HG03280 (cell line): ENCODE measurements at regions not wholly inside any gene's neighbourhood (a gene's known extent, or its start where the extent isn't known, plus 50 kb on each side); places are given as distances from the start of the nearest gene placed in this dataset.

Experiments
- ATAC-seq: cut with Tn5 transposase; IDR thresholded peaks from one replicate; pipeline ENCODE4 v1.9.1; 2021; ENCODE audit warnings: mild to moderate bottlenecking, moderate library complexity; ENCODE audit not compliant: unreplicated experiment

DNA sequence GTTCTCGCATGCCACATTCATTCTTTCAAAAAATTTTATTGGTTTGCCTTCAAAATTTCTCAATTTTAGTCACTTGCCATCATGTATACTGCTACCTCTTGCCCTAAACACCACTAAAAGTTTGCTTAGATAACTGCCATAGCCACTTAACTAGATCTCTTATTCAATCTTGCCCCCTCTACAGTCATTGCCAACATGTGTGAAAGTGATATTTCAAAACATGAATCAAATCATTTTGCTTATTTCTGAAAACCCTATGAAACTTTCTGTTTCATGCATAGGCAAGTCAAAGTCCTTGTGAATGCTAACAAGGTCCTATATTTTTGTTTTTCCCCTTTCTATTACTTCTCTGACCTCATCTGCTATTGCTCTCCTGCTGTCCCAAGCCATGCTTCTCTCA is 397.1 kb downstream of the KCNJ3 start:
- ATAC-seq = no peak

DNA sequence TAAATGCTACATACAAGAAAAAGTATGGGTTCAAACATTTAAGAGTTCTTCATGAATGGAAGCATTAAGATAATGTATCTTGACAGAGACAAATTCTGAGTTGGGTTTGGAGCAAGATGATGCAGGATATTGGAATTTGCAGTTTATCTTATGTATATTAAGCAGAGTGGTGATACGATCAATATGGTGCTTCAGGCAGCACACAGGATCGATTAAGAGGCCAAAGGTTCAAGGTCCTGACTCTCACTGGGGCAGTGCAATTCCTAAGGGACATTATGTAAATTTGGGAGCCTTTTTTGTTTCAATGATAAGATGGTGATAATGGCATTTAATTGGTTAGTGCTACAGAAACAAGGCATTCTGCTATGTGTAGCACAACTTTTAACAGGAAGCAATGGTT is 381.9 kb downstream of the KCNJ3 start:
- no peak for ATAC-seq

DNA sequence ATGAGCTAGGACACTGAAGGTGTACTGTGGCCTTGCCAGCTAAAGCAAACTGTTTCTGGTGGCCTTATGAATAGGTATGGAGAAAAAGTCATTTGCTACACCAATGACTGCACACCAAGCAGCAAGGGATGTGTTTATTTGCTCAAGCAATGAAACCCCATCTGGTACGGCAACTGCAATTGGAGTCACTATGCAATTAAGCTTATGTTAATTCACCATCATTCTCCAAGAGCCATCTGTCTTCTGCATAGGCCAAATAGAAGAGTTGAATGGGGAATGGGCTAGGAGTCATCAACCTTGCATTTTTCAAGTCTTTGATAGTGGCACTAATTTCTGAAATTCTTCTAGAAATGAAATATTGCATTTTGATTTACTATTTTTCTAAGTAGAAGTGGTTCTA is 372.0 kb downstream of the KCNJ3 start:
- no peak for ATAC-seq

DNA sequence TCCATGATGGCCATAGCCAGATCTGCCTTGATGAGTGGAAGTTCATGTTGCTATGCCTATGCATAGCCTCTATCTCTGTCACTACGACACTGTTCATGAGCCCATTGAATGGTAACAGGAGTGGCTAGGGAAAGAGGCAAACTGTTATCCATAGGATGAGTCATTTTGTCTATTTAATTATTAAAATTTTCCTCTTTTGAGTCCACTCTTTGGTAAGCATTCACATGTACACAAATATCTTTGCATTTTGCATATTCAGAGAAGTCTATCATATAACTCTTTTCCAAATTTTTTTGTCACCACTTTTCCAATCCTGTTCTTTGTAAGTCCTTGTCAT is 364.4 kb downstream of the KCNJ3 start:
- no peak for ATAC-seq

DNA sequence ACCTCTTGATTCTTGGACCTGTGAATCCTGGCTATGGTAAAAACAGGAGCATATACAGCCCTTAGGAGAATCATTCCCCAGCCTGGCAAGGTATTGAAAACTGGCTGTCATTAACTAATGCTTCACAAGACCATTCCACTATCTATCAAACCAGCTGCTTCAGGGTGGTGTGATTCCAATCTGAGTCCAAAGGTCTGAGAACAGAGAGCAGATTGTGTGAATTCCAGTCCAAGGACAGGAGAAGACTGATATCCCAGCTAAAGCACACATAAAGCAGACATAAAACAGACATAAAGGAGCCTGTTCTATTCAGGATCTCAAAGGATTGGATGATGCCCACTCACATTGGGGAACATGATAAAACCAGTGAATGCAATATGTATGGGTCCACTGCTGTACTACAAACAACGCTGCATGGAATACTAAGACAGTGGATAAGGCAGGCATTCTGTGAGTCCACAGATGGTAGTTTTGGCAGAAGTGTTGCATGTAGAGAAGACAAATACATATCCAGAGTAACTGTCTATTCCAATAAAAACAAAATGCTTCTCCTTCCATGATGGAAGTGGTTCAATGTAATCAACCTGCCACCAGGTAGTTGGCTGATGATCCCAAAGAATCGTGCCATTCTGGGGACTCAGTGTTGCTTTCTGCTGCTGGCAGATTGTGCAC is 363.9 kb downstream of the KCNJ3 start:
- no peak for ATAC-seq

DNA sequence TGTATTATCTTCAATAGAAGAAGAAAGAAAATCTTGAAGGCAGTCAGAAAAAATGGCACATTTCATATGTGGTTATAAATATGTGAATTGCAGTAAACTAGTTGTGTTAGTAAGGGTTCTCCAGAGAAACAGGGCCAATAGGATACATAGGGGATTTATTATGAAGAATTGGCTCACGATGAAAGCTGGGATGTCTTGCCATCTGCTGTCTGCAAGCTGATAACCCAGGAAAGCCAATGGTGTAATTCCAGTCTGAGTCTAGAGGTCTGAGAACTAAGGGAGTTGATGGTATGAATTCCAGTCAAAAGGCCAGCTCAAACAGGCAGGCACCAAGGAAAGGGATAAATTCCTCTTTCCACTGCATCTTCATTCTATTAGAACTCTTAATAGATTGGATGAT is 362.4 kb downstream of the KCNJ3 start:
- ATAC-seq = no peak

DNA sequence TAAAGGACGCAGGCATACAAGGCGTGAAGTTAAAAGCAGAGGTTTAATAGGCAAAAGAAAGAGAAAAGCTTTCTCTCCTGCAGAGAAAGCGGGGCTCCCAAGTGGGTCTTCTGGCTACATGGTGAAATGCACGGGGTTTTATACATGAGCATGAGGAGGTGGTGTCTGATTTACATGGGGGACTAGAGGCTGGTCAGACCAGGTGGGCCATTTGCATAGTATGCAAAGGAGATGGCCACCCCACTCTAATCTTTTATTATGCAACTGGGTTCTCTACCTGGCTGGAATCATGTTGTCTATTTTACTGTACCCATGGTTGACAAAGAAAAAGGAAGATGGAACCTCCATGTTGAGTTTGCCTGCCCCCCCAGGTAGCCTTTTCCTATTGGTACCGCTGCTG is 356.2 kb downstream of the KCNJ3 start:
- ATAC-seq = no peak

DNA sequence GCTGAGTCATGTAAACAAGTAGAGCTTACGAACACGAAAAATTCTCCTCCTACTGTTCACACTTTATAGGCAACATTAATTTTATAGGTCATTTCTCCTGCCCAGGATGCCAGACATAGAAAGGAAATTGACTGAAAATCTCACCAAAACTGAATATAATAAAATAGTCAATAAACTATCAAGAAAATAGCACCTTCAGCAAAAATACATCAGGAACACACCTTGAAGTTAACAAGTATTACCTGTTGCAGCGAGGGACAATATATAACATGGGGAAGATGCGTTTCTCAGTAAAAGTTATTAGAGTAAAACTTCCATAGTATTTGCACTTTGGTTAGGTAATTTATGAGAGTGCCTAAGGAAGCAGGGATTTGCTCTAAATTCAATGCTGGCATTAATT is 344.6 kb downstream of the KCNJ3 start:
- ATAC-seq = no peak

DNA sequence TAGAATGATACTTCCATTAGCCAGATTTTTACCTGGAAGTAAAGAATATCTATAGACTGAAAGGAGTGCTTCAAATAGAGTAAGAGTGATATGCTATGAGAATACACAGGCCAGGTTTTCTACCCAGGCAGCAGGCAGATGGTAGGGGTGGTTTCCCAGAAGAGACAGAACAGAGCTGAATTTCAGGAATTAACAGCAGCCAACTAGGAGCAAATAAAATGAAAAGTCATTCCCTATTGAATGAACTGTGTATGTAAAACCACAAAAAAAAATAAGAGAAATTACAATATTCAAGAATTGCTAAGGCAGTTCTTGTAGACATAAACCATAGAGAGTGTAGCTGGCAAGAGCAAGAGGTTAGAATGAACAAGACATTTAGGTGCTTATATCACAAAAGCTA is 336.8 kb downstream of the KCNJ3 start:
- no peak for ATAC-seq

DNA sequence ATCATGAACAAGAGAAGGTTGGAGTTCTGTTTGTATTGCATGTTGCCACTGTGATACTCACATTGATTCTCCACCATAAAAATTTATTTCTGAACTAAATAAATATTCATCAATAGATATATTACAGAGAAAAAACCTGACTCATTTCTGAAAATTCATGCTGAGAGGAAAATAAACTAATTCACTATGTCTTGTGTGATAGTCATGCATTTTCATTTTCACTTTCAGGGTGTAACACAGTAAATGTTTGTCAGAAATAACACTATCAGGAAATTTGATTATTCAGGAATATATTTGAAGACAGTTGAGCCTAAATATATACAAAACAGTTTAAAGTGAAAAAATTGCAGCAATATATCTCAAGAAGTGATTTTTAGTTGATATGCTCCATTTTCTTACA is 335.2 kb downstream of the KCNJ3 start:
- ATAC-seq = no peak

DNA sequence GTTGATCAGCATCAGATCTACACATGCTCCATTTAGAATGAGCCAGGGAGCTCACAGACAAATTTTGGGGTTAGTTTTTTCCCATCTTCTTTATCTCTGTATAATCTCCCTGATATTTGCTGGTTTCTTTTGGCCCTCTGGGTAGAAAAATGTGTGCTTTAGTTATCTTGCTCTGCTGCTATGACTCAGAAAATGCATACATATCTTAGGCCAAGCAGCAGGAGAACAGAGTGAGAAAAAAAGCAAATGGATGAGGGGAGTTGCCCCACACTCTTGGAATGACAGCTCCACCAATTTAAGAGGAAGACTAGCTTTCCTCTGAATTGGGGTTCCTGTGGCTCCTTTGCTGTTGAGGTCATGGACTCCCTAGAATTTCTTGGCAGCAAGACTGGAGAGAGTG is 331.8 kb downstream of the KCNJ3 start:
- ATAC-seq = no peak

DNA sequence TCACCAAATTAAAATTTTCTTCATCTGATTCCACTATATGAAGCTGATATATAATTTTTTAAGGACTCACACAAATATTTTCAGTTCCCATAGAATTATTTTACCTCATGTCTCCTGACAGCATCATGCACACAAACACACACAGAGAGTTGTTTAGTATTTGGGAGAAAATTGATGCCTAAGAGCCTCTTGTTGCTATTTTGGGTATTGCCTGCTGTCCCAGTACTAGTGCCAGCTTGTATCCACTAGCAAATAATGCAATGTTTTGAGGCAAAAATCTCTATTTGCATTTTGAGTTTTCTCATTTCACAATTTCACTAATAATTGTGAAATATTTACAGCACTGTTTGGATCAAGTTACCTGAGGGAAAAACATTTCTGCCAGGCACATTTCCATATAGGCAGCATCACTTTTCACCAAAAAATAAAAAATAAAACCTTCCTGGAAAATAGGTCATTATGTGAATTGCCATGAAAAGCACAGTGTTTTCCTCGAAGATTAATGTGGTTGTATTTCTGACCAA is 328.2 kb downstream of the KCNJ3 start:
- no peak for ATAC-seq

DNA sequence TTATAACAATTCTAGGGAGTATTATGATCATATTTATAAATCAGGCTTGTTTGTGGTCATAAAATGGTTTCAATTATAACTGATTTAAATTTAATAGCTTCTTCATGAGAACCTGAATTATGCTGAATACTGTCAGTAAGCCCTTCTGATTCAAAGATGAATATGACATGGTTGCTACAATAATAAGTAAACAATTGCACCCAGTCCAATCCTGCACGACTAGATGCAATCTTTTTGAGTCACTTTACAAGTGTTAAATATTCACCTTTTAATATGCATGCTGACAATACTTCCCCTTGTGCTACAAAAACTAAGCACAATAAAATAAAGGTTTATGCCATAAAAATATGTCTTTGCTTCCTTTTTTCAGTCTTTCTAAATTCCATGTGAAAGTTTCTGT is 325.2 kb downstream of the KCNJ3 start:
- no peak for ATAC-seq

DNA sequence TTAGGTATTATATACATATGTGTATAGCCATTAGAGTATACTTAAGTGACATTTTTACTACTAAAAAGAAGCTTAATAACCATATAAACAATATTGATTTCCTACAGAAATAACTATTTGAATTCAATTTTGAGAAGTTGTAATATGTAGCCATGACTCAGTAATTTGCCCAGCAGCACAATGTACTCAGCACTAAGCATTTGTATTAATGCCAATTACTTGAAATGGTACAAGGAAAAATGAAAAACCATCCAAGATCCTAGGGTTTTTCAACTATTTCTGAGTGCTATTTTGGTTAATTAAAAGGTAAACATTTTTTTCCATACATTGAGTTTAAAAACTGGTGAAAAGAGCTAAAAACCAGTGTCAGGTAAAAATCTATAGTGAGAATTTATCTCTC is 324.0 kb downstream of the KCNJ3 start:
- ATAC-seq = no peak

DNA sequence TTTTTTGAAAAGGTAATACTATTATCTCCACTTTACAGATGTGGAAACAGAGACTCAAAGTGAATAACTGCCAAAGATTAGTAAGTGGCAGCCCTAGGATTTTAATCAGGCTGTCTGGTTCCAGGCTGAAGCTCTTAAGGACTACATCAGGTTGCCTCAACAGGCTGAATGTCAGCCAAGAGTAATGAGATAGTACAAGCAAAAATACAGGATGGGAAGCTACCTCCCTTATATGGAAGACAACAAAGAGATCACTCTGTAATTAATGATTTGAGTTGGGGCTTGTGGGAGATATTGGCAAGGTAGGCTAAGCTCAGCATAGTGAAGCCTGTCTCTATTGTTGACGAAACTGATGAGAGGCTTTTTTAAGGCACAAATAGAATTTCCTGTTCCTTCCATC is 323.1 kb downstream of the KCNJ3 start:
- ATAC-seq = no peak

DNA sequence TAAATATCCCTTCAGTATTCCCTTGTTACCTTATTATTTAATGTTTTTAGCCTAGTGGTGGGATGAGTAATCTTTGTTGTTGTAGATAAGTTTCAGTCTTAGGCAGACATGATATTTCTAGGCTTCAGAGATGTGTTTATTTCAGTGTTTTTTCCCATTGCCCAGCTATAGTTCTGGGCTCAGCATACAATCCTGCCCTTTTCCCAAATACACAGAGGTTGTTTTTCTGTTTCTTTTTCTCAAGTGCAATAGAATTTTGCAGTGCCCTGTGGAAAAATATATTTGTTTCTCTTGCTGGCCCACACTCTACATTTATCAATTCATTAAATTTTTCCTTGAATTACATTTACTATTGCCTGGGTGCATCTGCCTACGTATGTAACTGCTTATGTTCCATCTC is 321.8 kb downstream of the KCNJ3 start:
- no peak for ATAC-seq

DNA sequence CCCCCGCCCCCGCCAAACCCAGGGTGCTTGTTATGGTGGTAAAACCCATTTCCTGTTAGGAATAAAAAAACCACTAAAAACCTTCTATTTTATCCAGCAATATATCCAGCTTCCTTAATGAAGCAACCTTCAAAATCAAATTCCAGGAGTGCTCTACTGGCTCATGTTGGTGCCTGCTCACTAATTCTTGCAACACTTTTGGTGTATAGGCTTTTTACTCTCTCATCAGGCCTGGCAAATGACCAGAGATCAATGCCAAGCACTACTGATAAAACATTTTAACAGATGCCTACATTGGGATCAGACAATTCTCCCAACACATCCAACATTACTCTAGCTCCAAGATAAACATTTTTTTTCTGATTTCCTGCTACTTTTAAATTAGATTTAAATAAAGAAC is 312.4 kb downstream of the KCNJ3 start:
- ATAC-seq = no peak

DNA sequence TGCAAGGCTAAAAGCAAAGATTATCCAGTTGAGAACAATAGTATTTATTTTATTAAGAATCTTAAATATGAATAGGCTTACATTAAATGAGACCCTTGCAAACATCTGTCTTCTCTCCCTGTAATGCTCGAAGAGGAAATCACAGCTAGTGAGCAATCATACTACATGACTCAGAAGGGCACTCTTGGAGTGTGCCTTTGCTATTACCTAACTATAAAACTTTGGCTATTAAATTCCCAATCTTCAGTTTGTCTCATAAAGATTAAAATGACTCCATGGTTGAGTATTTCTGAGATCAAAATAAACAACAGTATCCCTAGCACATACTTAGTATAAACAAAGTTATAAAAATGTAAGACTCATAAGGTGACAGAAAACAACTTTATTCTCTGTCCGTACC is 296.9 kb downstream of the KCNJ3 start:
- ATAC-seq = no peak

DNA sequence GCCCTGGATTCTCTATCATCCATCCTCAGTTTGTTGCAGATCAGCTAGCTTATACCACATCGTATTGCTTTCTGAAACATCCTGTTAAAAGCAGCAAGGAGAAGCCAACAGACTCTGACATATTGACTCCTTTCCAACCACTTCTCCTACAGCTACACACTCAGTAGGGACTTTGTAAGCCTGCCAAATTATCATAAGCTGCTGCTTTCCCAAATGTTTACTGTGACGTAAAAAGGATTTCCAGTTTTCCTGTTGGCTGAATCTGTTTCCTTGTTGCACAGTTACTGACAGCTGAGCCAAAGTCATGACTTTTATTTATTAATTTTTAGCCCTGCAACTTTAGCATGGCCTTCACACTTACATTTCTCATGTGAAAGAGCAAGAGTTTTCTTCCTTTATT is 294.3 kb downstream of the KCNJ3 start:
- no peak for ATAC-seq

DNA sequence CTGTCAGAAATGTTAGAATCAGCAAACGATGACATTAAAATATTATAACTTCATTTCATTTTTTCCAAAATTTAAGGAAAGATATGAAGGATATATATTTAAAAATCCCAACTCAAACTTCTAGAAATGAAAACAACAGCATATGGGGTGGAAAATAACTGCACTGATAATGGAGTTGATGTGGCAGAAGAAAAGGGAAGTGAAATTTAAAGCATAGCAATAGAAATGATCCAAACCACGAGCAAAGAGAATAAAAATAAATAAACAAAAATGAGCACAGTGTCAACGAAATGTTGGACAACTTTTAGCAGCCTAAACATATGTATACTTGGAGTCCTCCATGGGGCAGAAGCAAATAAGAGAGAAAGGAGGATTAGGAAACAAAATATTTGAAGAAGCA is 280.2 kb downstream of the KCNJ3 start:
- no peak for ATAC-seq

DNA sequence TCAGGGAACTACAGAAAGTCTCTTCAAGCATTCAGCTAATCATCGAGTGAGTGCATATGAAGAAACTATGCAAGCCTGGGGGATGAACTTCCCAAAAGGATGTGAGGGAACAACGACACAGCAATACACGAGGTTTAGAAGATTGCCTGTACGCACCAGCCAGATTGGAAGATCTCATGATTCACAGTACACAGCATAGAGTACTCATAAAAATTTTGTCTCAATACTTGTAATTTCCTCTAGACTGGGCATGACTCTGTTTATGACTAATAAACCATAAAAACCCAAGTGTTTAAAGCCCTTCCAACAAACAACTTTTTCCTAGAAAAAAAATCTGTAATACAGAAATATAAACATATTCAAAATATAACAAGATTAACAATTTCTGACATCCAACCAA is 279.7 kb downstream of the KCNJ3 start:
- ATAC-seq = no peak

DNA sequence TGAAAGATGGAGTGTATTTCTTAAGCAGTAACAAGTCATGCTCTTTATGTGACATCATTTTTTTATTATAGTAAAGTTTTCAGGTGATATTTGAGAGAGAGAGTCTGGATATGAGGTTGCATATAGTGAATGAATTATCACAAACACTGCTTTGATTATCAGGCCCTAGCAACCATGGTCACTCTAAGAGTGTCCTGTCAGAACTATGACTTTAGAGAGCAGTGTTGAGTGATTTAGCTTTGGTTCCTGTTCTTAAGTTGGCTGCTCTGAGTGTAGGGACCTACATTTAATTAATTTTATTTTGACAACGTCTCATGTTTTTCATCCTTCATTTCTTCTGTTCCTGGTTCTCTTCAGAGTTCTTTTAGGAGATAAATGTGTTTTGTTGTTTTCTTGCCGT is 275.5 kb downstream of the KCNJ3 start:
- ATAC-seq = no peak

DNA sequence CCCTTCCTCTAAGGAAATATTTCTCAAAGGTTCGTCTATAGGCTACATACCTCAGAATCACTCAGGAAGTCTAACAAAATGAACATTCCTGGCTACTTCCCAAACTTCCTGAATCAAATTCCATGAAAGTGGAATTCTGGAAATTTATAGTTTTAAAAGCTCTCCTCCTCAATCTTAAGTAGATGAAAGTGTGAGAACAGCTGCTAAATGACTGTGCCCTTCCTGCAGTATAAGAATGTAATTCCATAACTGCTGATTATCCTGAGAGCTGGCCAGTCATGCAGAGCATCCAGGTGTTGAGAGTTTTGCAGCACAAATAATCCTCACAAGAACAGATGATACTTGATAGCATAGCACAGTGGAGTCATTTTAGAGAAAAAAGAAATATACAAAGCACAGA is 265.0 kb downstream of the KCNJ3 start:
- ATAC-seq = no peak

DNA sequence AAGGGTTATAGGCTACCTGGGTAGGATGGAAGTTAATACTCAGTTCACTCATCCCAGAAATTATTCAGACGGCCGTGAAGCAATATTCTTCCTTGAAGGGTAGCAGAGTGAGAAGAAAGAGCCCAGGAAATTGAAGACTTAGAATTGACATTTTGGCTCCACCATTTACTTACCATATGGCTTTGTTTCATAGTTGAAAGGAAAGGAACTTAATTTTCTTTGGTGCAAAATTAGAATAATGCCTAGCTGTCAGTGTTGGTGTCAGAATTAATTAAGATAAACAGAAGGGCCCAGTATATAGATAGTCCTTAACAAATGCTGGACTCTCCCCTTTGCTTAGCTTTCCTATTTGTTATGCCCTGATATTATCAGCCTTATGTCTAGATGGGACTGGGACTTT is 263.2 kb downstream of the KCNJ3 start:
- no peak for ATAC-seq
